ENCODE measurements at regions not wholly inside any gene's neighbourhood (a gene's known extent, or its start where the extent isn't known, plus 50 kb on each side); places are given as distances from the start of the nearest gene placed in this dataset.

DNA sequence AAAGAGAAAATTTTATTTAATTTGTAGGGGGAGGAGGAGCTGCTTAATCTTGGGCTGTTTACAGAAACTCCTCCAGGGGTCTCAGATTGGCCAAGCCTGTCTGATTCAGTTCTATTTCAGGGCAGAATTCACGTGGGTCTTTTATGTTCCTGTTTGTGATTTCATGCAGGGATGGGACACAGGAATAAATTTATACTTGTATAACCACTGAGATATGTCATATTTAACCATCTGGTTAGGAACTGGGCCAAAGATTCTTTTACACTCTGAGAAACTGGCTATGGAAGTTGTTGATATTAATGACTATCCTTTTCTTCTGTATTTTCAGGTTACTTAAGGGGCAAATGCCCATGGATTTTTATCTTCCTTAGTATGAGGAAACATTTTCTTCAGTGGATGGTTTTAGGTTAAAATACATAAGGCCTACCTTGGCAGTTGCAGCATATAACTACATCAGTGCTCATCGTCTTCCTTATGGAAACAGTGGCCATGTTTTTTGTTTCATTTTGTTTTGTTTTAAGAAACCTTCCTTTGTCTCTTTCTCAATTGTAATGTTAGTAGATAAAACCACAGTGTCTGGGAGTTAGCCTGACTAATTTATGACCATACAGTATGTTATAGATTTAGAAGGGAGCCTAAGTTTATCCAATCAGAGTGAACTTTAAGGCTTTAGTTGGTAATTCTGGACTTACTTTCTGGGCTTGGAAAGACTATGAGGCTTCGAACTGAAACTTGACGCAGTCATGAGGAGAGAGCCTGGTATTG, 132.4 kb upstream of the ANO3 start:
- no peak for TF ChIP-seq EZH2 (IDR thresholded peaks at IDR 0.05; ENCODE audit: low read length, missing control alignments)
- TF ChIP-seq, protein P1, sequence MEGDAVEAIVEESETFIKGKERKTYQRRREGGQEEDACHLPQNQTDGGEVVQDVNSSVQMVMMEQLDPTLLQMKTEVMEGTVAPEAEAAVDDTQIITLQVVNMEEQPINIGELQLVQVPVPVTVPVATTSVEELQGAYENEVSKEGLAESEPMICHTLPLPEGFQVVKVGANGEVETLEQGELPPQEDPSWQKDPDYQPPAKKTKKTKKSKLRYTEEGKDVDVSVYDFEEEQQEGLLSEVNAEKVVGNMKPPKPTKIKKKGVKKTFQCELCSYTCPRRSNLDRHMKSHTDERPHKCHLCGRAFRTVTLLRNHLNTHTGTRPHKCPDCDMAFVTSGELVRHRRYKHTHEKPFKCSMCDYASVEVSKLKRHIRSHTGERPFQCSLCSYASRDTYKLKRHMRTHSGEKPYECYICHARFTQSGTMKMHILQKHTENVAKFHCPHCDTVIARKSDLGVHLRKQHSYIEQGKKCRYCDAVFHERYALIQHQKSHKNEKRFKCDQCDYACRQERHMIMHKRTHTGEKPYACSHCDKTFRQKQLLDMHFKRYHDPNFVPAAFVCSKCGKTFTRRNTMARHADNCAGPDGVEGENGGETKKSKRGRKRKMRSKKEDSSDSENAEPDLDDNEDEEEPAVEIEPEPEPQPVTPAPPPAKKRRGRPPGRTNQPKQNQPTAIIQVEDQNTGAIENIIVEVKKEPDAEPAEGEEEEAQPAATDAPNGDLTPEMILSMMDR (conservative IDR thresholded peaks at IDR 0.05 in 1 of 2, IDR thresholded peaks at IDR 0.05 in 1 of 2; ENCODE audit: low read depth in 1 of 2, low read length in 2 of 2): no peak
- no peaks in the 10 kb centered on the region for H4K20me1 ChIP-seq (ENCODE audit: control insufficient read depth, extremely low read depth, insufficient read depth, low read length)
- H3K9ac ChIP-seq (ENCODE audit: insufficient read depth, low read length): no peak overlapping the region
- H2AFZ ChIP-seq (ENCODE audit: low read length): no peak overlapping the region
- H3K27ac ChIP-seq (ENCODE audit: insufficient read depth, low read length): no peak overlapping the region
- peak; percentile 59 to 74 for DNase-seq (ENCODE audit: low read depth in 2 of 2)
- no peaks in the 10 kb centered on the region for H3K27me3 ChIP-seq (ENCODE audit: control insufficient read depth, insufficient read depth, low read length)
- no peak overlapping the region for H3K4me3 ChIP-seq (replicated peaks in 1 of 4; ENCODE audit: control extremely low read depth in 1 of 4, insufficient read depth in 1 of 4, low read depth in 3 of 4, low read length in 4 of 4)
- no peaks in the 10 kb centered on the region for H3K79me2 ChIP-seq (ENCODE audit: control insufficient read depth, insufficient read depth, low read length)
- H3K36me3 ChIP-seq (ENCODE audit: control insufficient read depth, insufficient read depth, low read length): no peaks in the 10 kb centered on the region
- H3K9me3 ChIP-seq (ENCODE audit: control insufficient read depth, insufficient read depth, low read depth, low read length): no peaks in the 10 kb centered on the region
- H3K4me2 ChIP-seq (ENCODE audit: extremely low read depth, insufficient read depth, low read length): no peak overlapping the region
- peaks cover 7% of the 10 kb centered on the region for H3K4me1 ChIP-seq (ENCODE audit: control insufficient read depth, extremely low read depth, insufficient read depth, low read length)

DNA sequence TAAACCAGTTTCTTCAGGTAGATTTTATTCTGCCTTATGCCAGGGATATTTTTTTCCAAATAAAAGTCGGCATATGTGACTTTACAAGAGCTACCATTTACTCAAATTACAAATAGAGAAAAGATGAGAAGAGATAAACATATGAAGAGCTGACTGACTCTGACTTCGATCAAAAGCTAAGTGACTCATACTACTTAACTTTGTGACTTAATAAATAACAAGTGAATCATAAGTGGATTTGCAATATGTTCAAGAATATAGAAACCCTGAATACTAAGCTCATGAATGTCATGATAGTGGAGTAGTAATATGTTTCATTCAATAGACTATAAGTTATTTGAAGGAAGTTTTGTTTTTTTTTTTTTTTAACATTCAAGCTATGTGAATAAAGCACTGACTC, 130.5 kb upstream of the ANO3 start:
- Histone ChIP-seq H4K20me1 (ENCODE audit: control insufficient read depth, extremely low read depth, insufficient read depth, low read length) (no peaks in the 10 kb centered on the region), H3K27me3 (ENCODE audit: control insufficient read depth, insufficient read depth, low read length) (no peaks in the 10 kb centered on the region), H3K27ac (ENCODE audit: insufficient read depth, low read length) (no peak overlapping the region), H3K4me1 (ENCODE audit: control insufficient read depth, extremely low read depth, insufficient read depth, low read length) (peaks cover 7% of the 10 kb centered on the region), H3K36me3 (ENCODE audit: control insufficient read depth, insufficient read depth, low read length) (no peaks in the 10 kb centered on the region), H3K4me3 (replicated peaks in 1 of 4; ENCODE audit: control extremely low read depth in 1 of 4, insufficient read depth in 1 of 4, low read depth in 3 of 4, low read length in 4 of 4) (no peak overlapping the region), H3K9ac (ENCODE audit: insufficient read depth, low read length) (no peak overlapping the region), H3K79me2 (ENCODE audit: control insufficient read depth, insufficient read depth, low read length) (no peaks in the 10 kb centered on the region), H3K9me3 (ENCODE audit: control insufficient read depth, insufficient read depth, low read depth, low read length) (no peaks in the 10 kb centered on the region), H3K4me2 (ENCODE audit: extremely low read depth, insufficient read depth, low read length) (no peak overlapping the region), H2AFZ (ENCODE audit: low read length) (no peak overlapping the region)
- DNase-seq (ENCODE audit: low read depth in 2 of 2): peak; percentile 62 to 84
- TF ChIP-seq EZH2 (IDR thresholded peaks at IDR 0.05; ENCODE audit: low read length, missing control alignments): no peak
- TF ChIP-seq, protein P1 (conservative IDR thresholded peaks at IDR 0.05 in 1 of 2, IDR thresholded peaks at IDR 0.05 in 1 of 2; ENCODE audit: low read depth in 1 of 2, low read length in 2 of 2): no peak

DNA sequence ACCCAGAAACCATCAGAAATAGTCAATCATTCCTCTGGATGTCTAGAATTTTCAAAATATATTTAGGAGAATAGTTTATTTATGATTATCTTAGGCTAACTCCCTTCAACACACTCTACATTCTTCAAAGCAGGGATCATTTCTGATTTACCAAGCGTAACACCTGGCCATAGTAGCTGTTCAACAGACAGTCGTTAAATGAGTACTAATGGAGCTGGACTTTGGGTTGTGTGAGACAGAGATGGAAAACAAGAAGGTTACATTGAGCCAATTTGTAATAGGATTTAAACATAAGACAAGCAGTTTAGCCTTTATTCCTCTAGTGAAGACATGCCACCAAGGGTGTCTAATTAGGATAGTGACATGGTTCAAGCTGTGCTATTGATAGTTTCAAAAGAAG, 129.2 kb upstream of the ANO3 start:
- Histone ChIP-seq H3K27me3 (ENCODE audit: control insufficient read depth, insufficient read depth, low read length) (no peaks in the 10 kb centered on the region), H2AFZ (ENCODE audit: low read length) (no peak overlapping the region), H3K4me1 (ENCODE audit: control insufficient read depth, extremely low read depth, insufficient read depth, low read length) (peaks cover 7% of the 10 kb centered on the region), H3K4me2 (ENCODE audit: extremely low read depth, insufficient read depth, low read length) (no peak overlapping the region), H3K36me3 (ENCODE audit: control insufficient read depth, insufficient read depth, low read length) (no peaks in the 10 kb centered on the region), H3K79me2 (ENCODE audit: control insufficient read depth, insufficient read depth, low read length) (no peaks in the 10 kb centered on the region), H3K4me3 (replicated peaks in 1 of 4; ENCODE audit: control extremely low read depth in 1 of 4, insufficient read depth in 1 of 4, low read depth in 3 of 4, low read length in 4 of 4) (no peak overlapping the region), H3K9ac (ENCODE audit: insufficient read depth, low read length) (no peak overlapping the region), H3K9me3 (ENCODE audit: control insufficient read depth, insufficient read depth, low read depth, low read length) (no peaks in the 10 kb centered on the region), H4K20me1 (ENCODE audit: control insufficient read depth, extremely low read depth, insufficient read depth, low read length) (no peaks in the 10 kb centered on the region), H3K27ac (ENCODE audit: insufficient read depth, low read length) (no peak overlapping the region)
- TF ChIP-seq, protein P1 (conservative IDR thresholded peaks at IDR 0.05 in 1 of 2, IDR thresholded peaks at IDR 0.05 in 1 of 2; ENCODE audit: low read depth in 1 of 2, low read length in 2 of 2): no peak
- TF ChIP-seq EZH2 (IDR thresholded peaks at IDR 0.05; ENCODE audit: low read length, missing control alignments): no peak
- no peak for DNase-seq (ENCODE audit: low read depth in 2 of 2)

All from fibroblast of lung (primary cell).